LoVo (cell line): ENCODE measurements at regions not wholly inside any gene's neighbourhood (a gene's known extent, or its start where the extent isn't known, plus 50 kb on each side); places are given as distances from the start of the nearest gene placed in this dataset.
"Not testable (repeated sequence)": the region's sequence is repeated elsewhere in the genome, so short reads cannot be mapped to it uniquely, and the experiment has no call there.

Experiments
- DNase-seq: peaks from one replicate; pipeline ENCODE4 v3.0.0-alpha.2; 2016; ENCODE audit warnings: low spot score

DNA sequence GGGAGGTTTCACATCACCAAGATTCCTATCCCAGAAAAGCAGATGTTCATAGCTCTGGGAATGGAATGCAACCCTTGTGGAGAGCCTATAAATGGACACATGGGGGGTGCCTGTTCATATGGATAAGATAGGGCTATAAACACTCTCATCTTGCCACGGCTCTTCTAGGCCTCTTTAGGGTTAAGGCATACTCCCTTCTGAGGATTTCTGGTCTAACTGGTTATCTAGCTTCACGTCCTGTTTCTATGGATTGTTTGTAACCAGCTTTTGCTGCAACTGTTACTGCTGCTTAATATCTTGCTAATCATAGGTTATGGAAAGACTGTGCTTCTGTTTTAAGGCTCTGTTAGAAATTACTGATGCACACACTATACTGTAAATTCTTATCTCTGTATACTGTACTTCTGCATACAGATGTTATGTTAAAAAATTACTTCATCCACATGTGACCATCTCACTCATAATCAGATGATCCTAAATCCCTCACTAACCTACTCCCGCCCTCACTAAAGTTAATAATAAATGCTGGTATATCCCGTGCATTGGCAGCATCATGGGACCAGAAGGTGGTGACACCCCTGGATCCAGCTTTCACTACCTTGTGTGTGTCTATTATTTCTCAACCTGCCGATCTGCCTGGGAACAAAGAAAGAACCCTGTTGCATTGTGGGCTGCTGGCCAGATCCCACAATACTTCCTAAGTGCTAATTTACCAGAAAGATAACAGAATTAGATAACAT, 68.7 kb downstream of the PRKAB2 start:
- DNase-seq, result not testable (repeated sequence)

- DNase-seq, result no peak
These were observed 73.1 kb downstream of the PRKAB2 start for GRCh38 chr1:147099192-147099591.

- peak; percentile 20 for DNase-seq
These were observed 73.8 kb downstream of the PRKAB2 start for GRCh38 chr1:147098338-147098973.

DNA sequence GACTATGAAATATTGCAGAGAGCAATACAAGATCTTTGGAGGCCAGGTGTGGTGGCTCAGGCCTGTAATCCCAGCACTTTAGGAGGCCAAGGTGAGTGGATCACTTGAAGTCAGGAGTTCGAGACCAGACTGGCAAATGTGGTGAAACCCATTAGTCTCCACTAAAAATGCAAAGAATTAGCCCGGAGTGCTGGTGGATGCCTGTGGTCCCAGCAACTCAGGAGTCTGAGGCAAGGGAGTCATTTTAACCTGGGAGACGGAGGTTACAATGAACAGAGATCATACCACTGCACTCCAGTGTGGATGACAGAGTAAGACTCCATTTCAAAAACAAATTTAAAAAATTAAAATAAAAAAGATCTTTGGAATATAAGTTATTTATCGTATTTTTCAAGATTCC, 76.6 kb downstream of the PRKAB2 start:
- DNase-seq, result no peak

GRCh38 chr1:147091801-147092200, 80.5 kb downstream of the PRKAB2 start:
- no peak for DNase-seq

- DNase-seq, result no peak
These were observed 82.8 kb downstream of the PRKAB2 start for GRCh38 chr1:147089457-147089856.

- no peak for DNase-seq
These were observed 86.1 kb downstream of the PRKAB2 start for GRCh38 chr1:147086129-147086528.

GRCh38 chr1:147084273-147085096, 87.8 kb downstream of the PRKAB2 start:
- peak; percentile 76 for DNase-seq

- no peak for DNase-seq
These were observed 88.4 kb downstream of the PRKAB2 start for GRCh38 chr1:147083919-147084272.

GRCh38 chr1:147080671-147081394, 91.4 kb downstream of the PRKAB2 start:
- no peak for DNase-seq

GRCh38 chr1:147080006-147080661, 92.1 kb downstream of the PRKAB2 start:
- DNase-seq, result no peak

- no peak for DNase-seq
These were observed 92.8 kb downstream of the PRKAB2 start for GRCh38 chr1:147079400-147080005.

DNA sequence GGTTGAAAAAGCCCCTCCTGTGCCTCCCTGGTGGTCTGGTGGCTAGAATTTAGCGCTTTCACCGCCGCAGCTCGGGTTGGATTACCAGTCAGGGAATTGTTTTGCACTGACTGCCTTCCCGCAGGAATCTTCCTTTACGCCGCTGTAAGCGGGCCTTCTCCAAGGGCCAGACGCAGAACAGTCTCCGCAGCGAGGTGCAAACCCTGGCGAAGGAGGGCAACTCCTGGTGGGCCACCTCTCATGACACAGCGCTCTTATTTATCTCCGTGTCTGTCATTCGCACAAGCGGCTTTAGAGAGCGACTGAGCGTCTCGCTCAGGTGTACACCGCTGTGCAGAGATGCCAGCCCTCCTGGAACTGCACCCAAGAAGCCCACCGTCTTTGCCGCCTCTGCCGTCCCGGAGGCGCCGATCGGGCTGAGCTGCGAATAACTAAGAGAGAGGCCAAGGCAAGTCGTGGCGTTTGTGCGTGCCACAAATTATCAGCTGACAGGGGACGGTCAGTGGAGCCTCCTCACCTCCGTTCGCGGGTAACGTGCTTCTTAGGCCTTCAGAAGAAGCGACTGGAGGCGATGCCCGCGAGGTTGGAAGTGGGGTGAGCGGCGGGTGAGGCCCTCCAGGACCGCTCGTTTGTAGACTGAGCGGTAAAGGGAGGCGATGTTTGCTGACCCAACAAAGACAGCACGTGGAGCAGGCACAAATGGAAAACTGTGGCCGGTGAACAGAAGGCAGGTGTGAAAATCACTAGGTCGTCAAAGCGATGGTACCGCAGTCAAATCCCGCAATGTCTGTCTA, 93.5 kb downstream of the PRKAB2 start:
- no peak for DNase-seq

GRCh38 chr1:147077936-147078605, 94.2 kb downstream of the PRKAB2 start:
- DNase-seq, result no peak

DNA sequence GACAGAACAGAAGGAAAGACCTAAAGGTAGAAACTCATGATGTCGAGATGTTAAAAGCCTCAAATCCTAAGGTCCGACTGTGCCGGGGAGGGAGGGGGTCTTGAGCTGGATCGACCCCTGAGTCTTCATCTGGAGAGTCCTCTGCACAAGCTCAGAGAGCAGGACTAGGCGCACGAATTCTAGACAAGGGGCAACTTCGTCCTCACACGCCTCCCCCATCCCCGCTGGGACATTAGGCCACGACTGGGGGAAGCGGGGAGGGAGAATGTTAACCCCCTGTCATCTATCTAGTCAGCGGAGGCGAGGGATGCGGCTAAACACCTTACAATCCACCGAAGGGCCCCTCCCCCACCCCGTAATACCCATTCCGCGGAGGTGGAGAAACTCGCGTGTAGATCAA, 94.7 kb downstream of the PRKAB2 start:
- DNase-seq, result no peak

DNA sequence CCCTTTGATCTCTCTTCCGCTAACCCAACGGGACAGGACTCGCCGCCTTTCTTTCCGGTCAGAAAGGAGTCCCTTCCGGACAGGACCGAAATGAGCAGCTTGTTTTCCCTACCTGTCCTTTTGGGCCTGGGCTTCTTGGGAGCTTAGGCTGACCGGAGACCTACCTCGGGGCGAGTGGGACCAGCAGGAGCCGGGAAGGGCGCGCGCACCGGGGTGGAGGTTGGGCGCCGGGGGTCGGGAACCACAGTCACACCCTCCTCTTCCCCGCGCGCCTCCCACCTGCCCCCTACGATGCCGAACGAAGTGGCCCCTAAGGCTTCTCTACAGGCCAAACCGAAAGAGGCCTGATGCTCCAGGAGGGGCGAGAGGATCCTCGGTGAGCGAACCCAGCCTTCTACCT, 95.2 kb downstream of the PRKAB2 start:
- DNase-seq, result no peak

- DNase-seq, result no peak
These were observed 95.8 kb downstream of the PRKAB2 start for GRCh38 chr1:147076442-147076841.

- DNase-seq, result no peak
These were observed 99.5 kb downstream of the PRKAB2 start for GRCh38 chr1:147072482-147073432.

GRCh38 chr1:147071142-147071541, 101.1 kb downstream of the PRKAB2 start:
- DNase-seq, result no peak
